Heart left ventricle (tissue), 16 donors: ENCODE measurements at regions not wholly inside any gene's neighbourhood (a gene's known extent, or its start where the extent isn't known, plus 50 kb on each side); places are given as distances from the start of the nearest gene placed in this dataset.
A peak's percentile ranks its signal among the peaks of the same experiment; 100 is the strongest.

ENCODE experiments used
- ATAC-seq, 4 donors: fragments of 200-7000 bp; cut with Tn5 transposase; one replicate each; pipeline ENCODE4 v1.9.1; 2020 to 2022; ENCODE audit warnings: moderate library complexity in 4 of 4, mild to moderate bottlenecking in 3 of 4, moderate number of reproducible peaks in 1 of 4
- DNase-seq, 5 donors: peaks; one replicate each; pipeline ENCODE4 v3.0.0-alpha.2; 2020
- H3K27ac ChIP-seq, 12 donors: fragments of 200-600 bp; sonication (generic) in 4 of 12; one replicate each; pipeline versions ENCODE4 v1.5.0 to v1.8.0; 2016 to 2022; ENCODE audit warnings: mild to moderate bottlenecking in 2 of 12
- H3K27me3 ChIP-seq, 9 donors: fragments of 200-600 bp; sonication (generic) in 2 of 9; one replicate each; pipeline versions ENCODE4 v1.5.1 to v1.8.0; 2016 to 2022; ENCODE audit warnings: mild to moderate bottlenecking in 3 of 9
- H3K36me3 ChIP-seq, 9 donors: fragments of 200-600 bp; sonication (generic) in 2 of 9; one replicate each; pipeline versions ENCODE4 v1.5.0 to v1.8.0; 2018 to 2022; ENCODE audit warnings: mild to moderate bottlenecking in 2 of 9
- H3K4me1 ChIP-seq, 12 donors: fragments of 200-600 bp; sonication (generic) in 4 of 12; one replicate each; pipeline versions ENCODE4 v1.5.0 to v1.8.0; 2016 to 2022; ENCODE audit warnings: mild to moderate bottlenecking in 3 of 12
- H3K4me3 ChIP-seq, 12 donors: fragments of 200-600 bp; sonication (generic) in 4 of 12; one replicate each; pipeline versions ENCODE4 v1.5.0 to v1.8.0; 2017 to 2022; ENCODE audit warnings: mild to moderate bottlenecking in 9 of 12, moderate library complexity in 4 of 12
- H3K9me3 ChIP-seq, 12 donors: fragments of 200-600 bp; sonication (generic) in 4 of 12; one replicate each; pipeline versions ENCODE4 v1.5.0 to v1.8.0; 2016 to 2022; ENCODE audit warnings: mild to moderate bottlenecking in 1 of 12
- CTCF ChIP-seq, 12 donors: fragments of 200-600 bp; sonication (generic) in 4 of 12; IDR thresholded peaks; one replicate each; pipeline versions ENCODE4 v1.5.0 to v1.8.0; 2018 to 2022; ENCODE audit warnings: antibody characterized with exemption in 12 of 12, mild to moderate bottlenecking in 5 of 12
- POLR2A ChIP-seq, 2 donors: fragments of 450-650 bp; IDR thresholded peaks; one replicate each; pipeline ENCODE4 v1.6.1; 2017; ENCODE audit warnings: antibody characterized with exemption in 2 of 2, mild to moderate bottlenecking in 2 of 2, moderate library complexity in 2 of 2
- WGBS, 4 donors: extraction: QIAGEN DNeasy Blood & Tissue Kit in 2 of 4; methylation state at CpG; one replicate each; pipeline versions ENCODE4 v1.1.5 to v1.1.7; 2013 to 2018; 5-methylcytosine and 5-hydroxymethylcytosine counted together
- intact Hi-C, 10 donors: fragments of 100-400 bp; cut with DNase I; formaldehyde crosslinking; loops; one replicate each; pipeline versions ENCODE4 v1.11.1 to v1.14.2; 2022
- donor health status: ischemic (EF 13 %, LVEDD 7.1; RV severe dilation, severe dysfunction).
- donor health status: healthy with polysubstance abuse.
- donor health status: DM: no; HTN: yes; CAD: no.
- donor health status: DM: no; HTN: no; CAD: no.
- donor health status: ischemic (EF 25% LVEDD 6.9; RV normal size, moderate dysfunction).
- donor health status: ischemic (EF 25% LVEDD 5.7; RV mildly dilated, moderate dysfunction).
- donor health status: healthy.
- donor health status: DM: yes; HTN: yes; CAD: no.
- donor health status: ischemic (EF 35%, LVEDD 5.7; RV mildly dilated, moderate dysfunction).
- donor health status: nonischemic (EF 11% LVEDD 7.7; RV severe dilation, severe dysfunction).
- donor health status: DM: yes; HTN: yes; CAD: no.
- donor health status: PGD.
- donor health status: ischemic (EF 29% LVEDD 5.4; RV normal size, mild dysfunction).
- donor health status: nonischemic (EF 23%, LVEDD 6.1; RV moderate dilation, normal function).

GRCh38 chr18:55096263-55096951 is 137.1 kb upstream of the CCDC68 start:
- intact Hi-C loops: loop anchor here in 7 of 10 donors (5.0 to 10.0 kb wide), 7 partner anchors 121 to 1478 kb away; no protein-coding TSS in a partner anchor
- DNase-seq (peak in 4 of 5 donors; percentile 38 to 44 (median 41)), ATAC-seq (peak; percentile 77 to 87 (median 80))
- Histone ChIP-seq H3K27me3 (no peaks in the 10 kb centered on the region), H3K4me1 (peaks cover 0 to 15% (median 5%) of the 10 kb centered on the region in 12 donors), H3K27ac (no peak overlapping the region), H3K36me3 (no peaks in the 10 kb centered on the region), H3K4me3 (no peak overlapping the region), H3K9me3 (no peaks in the 10 kb centered on the region)
- TF ChIP-seq CTCF (IDR thresholded peaks at IDR 0.05): peak in 11 of 12 donors; percentile 23 to 59 (median 36)
- no peak for TF ChIP-seq POLR2A (IDR thresholded peaks at IDR 0.05)
- 59 to 64% (median 63%) methylated on average over 10 of the region's 10 CpGs for WGBS, 4 donors

DNA sequence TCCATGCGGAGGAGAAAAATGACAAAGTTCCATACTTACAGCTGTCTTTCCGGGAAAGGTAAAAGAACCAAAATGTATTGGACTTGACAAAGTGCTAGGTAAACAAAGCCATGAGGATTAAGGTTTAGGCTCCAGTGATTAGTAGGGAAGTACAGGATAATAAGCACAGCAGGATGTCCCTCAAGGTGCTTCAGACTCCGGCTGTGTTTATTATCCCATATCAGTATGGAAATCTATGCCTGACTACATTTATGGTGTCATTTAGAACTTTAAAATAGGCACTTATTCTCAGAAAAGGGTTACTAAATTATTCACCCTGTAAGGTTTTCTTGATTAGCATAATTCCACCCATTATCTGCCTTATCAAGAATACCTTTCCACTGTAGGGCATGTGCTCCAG is 136.3 kb upstream of the CCDC68 start:
- 71 to 83% (median 78%) methylated on average over 3 of the region's 3 CpGs for WGBS, 4 donors
- TF ChIP-seq CTCF (IDR thresholded peaks at IDR 0.05): no peak
- no peak for TF ChIP-seq POLR2A (IDR thresholded peaks at IDR 0.05)
- Histone ChIP-seq H3K36me3 (no peaks in the 10 kb centered on the region), H3K27me3 (no peaks in the 10 kb centered on the region), H3K9me3 (no peaks in the 10 kb centered on the region), H3K4me3 (no peak overlapping the region), H3K27ac (no peak overlapping the region), H3K4me1 (peaks cover 0 to 15% (median 5%) of the 10 kb centered on the region in 12 donors)
- no peak for ATAC-seq
- DNase-seq: no peak
- intact Hi-C loops: loop anchor here in 7 of 10 donors (5.0 to 10.0 kb wide), 7 partner anchors 122 to 1479 kb away; no protein-coding TSS in a partner anchor

DNA sequence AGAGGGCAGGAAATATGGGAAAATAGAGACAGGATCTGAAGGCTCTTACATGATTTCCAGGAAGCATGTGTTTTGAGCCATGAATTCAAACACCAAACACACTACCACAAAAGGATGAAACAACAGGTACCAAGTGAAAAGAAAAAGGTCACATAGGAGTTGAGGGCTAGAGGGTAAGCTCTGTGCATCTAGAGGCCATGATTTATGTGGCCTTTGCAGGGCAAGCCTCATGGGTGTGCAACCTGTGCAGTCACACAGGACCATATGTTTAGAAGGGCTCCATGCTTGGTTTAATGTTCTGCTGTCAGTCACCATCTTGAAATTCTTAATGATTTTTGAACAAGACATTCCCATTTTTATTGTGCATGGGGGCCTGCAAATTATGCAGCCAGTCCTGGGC is 134.5 kb upstream of the CCDC68 start:
- no peak for DNase-seq
- TF ChIP-seq CTCF (IDR thresholded peaks at IDR 0.05) (no peak), POLR2A (IDR thresholded peaks at IDR 0.05) (no peak)
- ATAC-seq: no peak
- no peaks in the 10 kb centered on the region for H3K9me3 ChIP-seq
- H3K36me3 ChIP-seq: no peaks in the 10 kb centered on the region
- H3K27me3 ChIP-seq: no peaks in the 10 kb centered on the region
- H3K27ac ChIP-seq: no peak overlapping the region
- no peak overlapping the region for H3K4me3 ChIP-seq
- H3K4me1 ChIP-seq: peaks cover 0 to 15% (median 6%) of the 10 kb centered on the region in 12 donors
- intact Hi-C loops: loop anchor here in 5 of 10 donors (10.0 kb wide), 4 partner anchors 131 to 1481 kb away; no protein-coding TSS in a partner anchor

GRCh38 chr18:55093295-55093694 is 134.0 kb upstream of the CCDC68 start:
- no peak for TF ChIP-seq POLR2A (IDR thresholded peaks at IDR 0.05)
- no peak for ATAC-seq
- H3K9me3 ChIP-seq: no peaks in the 10 kb centered on the region
- H3K27me3 ChIP-seq: no peaks in the 10 kb centered on the region
- intact Hi-C loops: loop anchor here in 5 of 10 donors (10.0 kb wide), 4 partner anchors 132 to 1482 kb away; no protein-coding TSS in a partner anchor
- no peaks in the 10 kb centered on the region for H3K36me3 ChIP-seq
- H3K27ac ChIP-seq: no peak overlapping the region
- no peak overlapping the region for H3K4me3 ChIP-seq
- no peak for DNase-seq
- H3K4me1 ChIP-seq: peaks cover 0 to 16% (median 6%) of the 10 kb centered on the region in 12 donors
